Activated CD4-positive, alpha-beta T cell treated with anti-CD3 and anti-CD28 coated beads for 36 hours (primary cell): ENCODE measurements at regions not wholly inside any gene's neighbourhood (a gene's known extent, or its start where the extent isn't known, plus 50 kb on each side); places are given as distances from the start of the nearest gene placed in this dataset.
"Not testable (repeated sequence)": the region's sequence is repeated elsewhere in the genome, so short reads cannot be mapped to it uniquely, and the experiment has no call there.

Source experiments
- ATAC-seq: fragments of 200-7000 bp; cut with Tn5 transposase; one replicate; pipeline ENCODE4 v1.10.0; 2021; ENCODE audit warnings: mild to moderate bottlenecking, moderate library complexity
- CTCF ChIA-PET: fragments of 350-600 bp; sonication (Branson Sonifier 250); formaldehyde crosslinking; loops from one replicate; lab custom pipeline; 2021; ENCODE audit warnings: antibody characterized with exemption; lab: Charles Lee
- POLR2A ChIA-PET: fragments of 350-600 bp; sonication (Branson Sonifier 250); formaldehyde crosslinking; loops from one replicate; lab custom pipeline; 2021; ENCODE audit warnings: antibody characterized with exemption, inconsistent platforms; lab: Charles Lee
- DNase-seq: peaks from one replicate; pipeline ENCODE4 v3.0.0-alpha.2; 2020
- H3K27ac Mint-ChIP-seq: one replicate; pipeline ENCODE4 v1.8.0; 2021; ENCODE audit warnings: mixed read lengths
- H3K27me3 Mint-ChIP-seq: one replicate; pipeline ENCODE4 v1.8.0; 2021; ENCODE audit warnings: mixed read lengths
- H3K36me3 Mint-ChIP-seq: one replicate; pipeline ENCODE4 v1.8.0; 2021; ENCODE audit warnings: low read depth, mixed read lengths
- H3K4me1 Mint-ChIP-seq: one replicate; pipeline ENCODE4 v1.8.0; 2021; ENCODE audit warnings: mixed read lengths
- H3K4me3 Mint-ChIP-seq: one replicate; pipeline ENCODE4 v1.8.0; 2021; ENCODE audit warnings: mild to moderate bottlenecking, moderate library complexity, mixed read lengths
- H3K9me3 Mint-ChIP-seq: one replicate; pipeline ENCODE4 v1.8.0; 2021; ENCODE audit warnings: low read depth, mixed read lengths
- intact Hi-C, 2 experiments: fragments of 100-400 bp; cut with DNase I in 1 of 2; cut with micrococcal nuclease in 1 of 2; formaldehyde crosslinking; loops; one replicate each; pipeline versions ENCODE4 v1.14.2 to v1.15.1; 2022 to 2024; cut with DNase I, micrococcal nuclease

DNA sequence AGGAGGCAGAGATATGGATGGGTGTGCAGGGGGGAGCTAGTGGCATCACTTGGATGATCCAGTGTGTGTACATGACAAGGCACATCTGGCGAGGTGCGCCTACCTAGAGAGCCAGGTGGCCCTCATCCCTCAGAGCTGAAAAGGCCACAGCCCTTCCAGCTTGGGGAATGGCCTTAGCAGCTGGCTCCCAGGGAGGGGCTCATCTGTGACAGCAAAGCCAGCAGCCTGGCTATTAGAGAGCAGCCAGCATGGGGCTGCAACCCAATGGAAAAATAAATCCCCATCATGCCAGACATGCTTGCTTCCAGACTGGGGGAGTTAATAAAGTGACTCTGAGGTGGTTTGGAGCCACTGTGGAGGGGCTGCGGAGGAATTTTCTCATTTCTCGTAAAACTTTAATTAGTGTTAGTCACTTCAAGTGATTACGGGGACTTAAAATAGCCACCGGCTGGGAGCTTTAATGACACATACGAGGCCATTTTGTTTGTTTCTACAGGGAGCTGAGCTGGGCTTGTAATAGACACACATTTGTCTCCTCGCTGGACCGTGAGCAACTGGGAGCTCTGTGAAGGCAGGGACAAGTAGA is 111.2 kb upstream of the ALX4 start:
- POLR2A ChIA-PET, result no interaction called here
- DNase-seq, result no peak
- ATAC-seq, result no peak
- Mint-ChIP-seq H3K4me1 (no peaks in the 10 kb centered on the region), H3K27me3 (peaks cover 22% of the 10 kb centered on the region), H3K27ac (no peak overlapping the region), H3K4me3 (no peak overlapping the region), H3K9me3 (no peaks in the 10 kb centered on the region), H3K36me3 (no peaks in the 10 kb centered on the region)
- intact Hi-C loops, result no loop called here
- CTCF ChIA-PET, result interaction anchor here (0.6 kb wide), 1 partner anchor 555 kb away, joined by 3 read pairs; no protein-coding TSS in a partner anchor

DNA sequence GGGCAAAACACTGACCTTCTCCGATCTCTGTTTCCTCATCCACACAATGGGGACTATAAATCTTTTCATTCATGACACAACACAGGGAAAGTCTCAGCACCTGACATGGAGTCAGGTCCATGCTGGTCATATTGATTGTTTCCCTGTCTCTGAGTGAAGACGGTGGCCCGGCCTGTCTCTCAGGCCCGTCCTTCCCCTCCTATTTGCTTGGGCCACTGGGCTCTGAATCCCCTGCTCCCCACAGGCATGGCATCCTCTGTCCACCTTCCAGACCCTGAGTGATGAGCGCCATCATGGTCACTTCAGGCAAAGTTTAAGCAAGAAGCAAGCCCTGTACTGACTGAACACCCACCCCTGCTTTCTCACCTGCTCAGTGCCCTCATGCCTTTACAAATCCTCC is 113.3 kb upstream of the ALX4 start:
- CTCF ChIA-PET, result no interaction called here
- POLR2A ChIA-PET, result no interaction called here
- intact Hi-C loops, result no loop called here
- H3K27me3 Mint-ChIP-seq, result peaks cover 29% of the 10 kb centered on the region
- H3K4me3 Mint-ChIP-seq, result no peak overlapping the region
- DNase-seq, result no peak
- H3K9me3 Mint-ChIP-seq, result no peaks in the 10 kb centered on the region
- no peaks in the 10 kb centered on the region for H3K36me3 Mint-ChIP-seq
- H3K27ac Mint-ChIP-seq, result no peak overlapping the region
- no peaks in the 10 kb centered on the region for H3K4me1 Mint-ChIP-seq
- no peak for ATAC-seq

DNA sequence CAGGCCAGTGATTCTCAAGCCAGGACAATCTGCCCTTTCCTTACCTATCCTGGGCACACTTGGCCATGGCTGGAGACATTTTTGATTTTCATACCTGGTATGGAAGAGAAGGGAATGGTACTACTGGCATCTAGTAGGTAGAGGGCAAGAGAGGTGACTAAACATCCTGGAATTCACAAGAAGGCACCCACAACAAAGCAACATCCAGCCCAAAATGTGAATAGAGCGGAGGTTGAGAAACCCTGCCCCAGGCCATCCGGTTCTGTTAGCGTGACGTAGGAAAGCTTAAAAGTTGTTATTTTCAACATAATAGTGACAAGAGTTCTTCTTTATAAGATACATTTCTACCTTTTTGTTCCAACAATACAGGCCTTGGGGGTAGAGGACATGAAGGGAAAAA is 114.9 kb upstream of the ALX4 start:
- Mint-ChIP-seq H3K27ac (no peak overlapping the region), H3K27me3 (peaks cover 27% of the 10 kb centered on the region), H3K4me1 (no peaks in the 10 kb centered on the region), H3K4me3 (no peak overlapping the region), H3K36me3 (no peaks in the 10 kb centered on the region), H3K9me3 (no peaks in the 10 kb centered on the region)
- CTCF ChIA-PET, result no interaction called here
- intact Hi-C loops, result no loop called here
- no peak for DNase-seq
- ATAC-seq, result no peak
- POLR2A ChIA-PET, result no interaction called here

DNA sequence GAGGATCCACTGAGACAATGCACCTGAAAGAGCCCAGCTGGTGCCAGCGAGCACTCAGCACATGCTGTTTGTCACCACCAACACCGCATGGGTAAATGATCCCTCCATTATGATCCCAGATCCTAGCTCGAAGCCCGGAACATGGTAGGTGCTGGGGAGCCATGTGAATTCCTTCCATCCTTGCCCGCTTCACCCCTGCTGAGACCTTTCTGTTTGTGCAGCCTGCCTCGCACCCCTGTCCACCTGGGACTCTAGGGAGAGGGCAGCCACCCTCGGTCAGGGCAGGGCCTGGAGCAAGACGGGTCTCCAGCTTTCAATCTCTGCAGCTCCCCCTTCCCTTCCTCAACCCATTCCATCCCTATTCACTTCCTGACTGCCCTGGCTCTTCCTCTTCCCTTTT is 116.2 kb upstream of the ALX4 start:
- intact Hi-C loops, result no loop called here
- Mint-ChIP-seq H3K4me1 (no peaks in the 10 kb centered on the region), H3K4me3 (no peak overlapping the region), H3K36me3 (no peaks in the 10 kb centered on the region), H3K27ac (no peak overlapping the region), H3K9me3 (no peaks in the 10 kb centered on the region), H3K27me3 (peaks cover 28% of the 10 kb centered on the region)
- ChIA-PET POLR2A (no interaction called here), CTCF (interaction anchor here (0.6 kb wide), 1 partner anchor 859 kb away, joined by 3 read pairs; no protein-coding TSS in a partner anchor)
- DNase-seq (no peak), ATAC-seq (no peak)

DNA sequence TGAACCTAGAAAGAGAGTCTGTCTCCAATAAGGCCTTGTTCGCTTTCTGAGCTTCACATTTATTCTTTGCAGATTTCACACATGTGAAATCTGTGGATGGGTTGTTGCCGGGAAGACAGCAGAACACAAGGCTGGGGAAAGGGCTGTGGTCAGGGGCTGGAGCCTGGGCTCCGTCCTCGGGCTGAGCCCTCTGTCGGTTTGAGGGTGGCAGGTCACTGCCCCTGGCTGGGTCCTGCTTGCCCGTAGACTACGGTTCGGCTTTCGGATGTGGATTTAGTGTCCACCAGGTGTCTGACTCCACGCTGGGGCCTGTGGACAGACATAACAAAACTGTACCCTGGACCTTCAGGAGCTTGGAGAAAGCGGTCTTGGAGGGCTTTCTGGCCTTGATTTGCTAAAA is 117.0 kb upstream of the ALX4 start:
- peaks cover 27% of the 10 kb centered on the region for H3K27me3 Mint-ChIP-seq
- no peaks in the 10 kb centered on the region for H3K4me1 Mint-ChIP-seq
- DNase-seq (no peak), ATAC-seq (no peak)
- H3K27ac Mint-ChIP-seq, result no peak overlapping the region
- H3K4me3 Mint-ChIP-seq, result no peak overlapping the region
- ChIA-PET POLR2A (no interaction called here), CTCF (interaction anchor here (1.2 kb wide), 1 partner anchor 38 kb away, joined by 4 read pairs; no protein-coding TSS in a partner anchor)
- H3K9me3 Mint-ChIP-seq, result no peaks in the 10 kb centered on the region
- intact Hi-C loops, result no loop called here
- H3K36me3 Mint-ChIP-seq, result no peaks in the 10 kb centered on the region

DNA sequence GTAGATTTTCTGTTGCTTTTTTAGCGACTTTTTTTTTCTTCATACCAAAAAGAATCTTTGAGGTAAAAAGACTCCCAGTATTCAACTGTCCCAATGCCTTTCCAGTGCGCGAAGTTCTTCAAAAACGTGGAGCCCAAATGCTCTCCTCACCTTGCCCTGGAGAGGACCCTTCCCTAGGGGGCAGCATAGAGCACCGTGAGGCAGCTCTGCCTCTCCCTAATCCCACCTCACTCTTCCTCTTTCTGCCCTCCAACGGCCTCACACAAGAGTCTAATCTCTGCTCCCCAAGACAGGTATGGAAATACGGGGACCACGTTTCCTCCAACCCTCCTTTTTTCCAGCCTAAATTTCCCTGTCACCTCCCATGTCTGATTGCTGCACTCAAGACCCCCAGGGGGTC is 117.5 kb upstream of the ALX4 start:
- ATAC-seq (no peak), DNase-seq (peak; percentile 35)
- Mint-ChIP-seq H3K27me3 (peaks cover 23% of the 10 kb centered on the region), H3K4me1 (no peaks in the 10 kb centered on the region), H3K9me3 (no peaks in the 10 kb centered on the region), H3K4me3 (no peak overlapping the region), H3K27ac (no peak overlapping the region), H3K36me3 (no peaks in the 10 kb centered on the region)
- intact Hi-C loops, result no loop called here
- CTCF ChIA-PET, result interaction anchor here (0.8 to 1.2 kb wide), 2 partner anchors 39 to 88 kb away, joined by 4 read pairs; no protein-coding TSS in a partner anchor
- POLR2A ChIA-PET, result no interaction called here

DNA sequence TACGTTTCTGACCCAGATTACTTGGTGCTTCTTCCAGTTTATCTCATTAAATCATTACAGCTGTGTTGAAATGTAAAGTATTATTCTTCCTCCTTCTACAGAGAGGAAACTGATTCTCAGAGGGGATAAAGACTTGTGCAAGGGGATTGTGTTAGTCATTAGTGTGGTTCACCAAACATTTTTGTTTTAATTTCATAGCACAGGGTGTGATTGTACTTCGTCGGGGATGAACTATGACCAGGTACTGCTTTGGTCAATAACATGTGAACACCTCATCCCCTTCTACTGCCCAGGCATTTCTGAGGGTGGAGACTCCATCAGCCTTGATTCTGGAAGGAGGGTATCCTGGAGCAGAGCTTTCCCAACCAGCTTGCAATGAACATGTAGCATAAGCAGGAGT is 120.2 kb upstream of the ALX4 start:
- DNase-seq (no peak), ATAC-seq (no peak)
- Mint-ChIP-seq H3K9me3 (no peaks in the 10 kb centered on the region), H3K27me3 (peaks cover 25% of the 10 kb centered on the region), H3K36me3 (no peaks in the 10 kb centered on the region), H3K4me3 (no peak overlapping the region), H3K27ac (no peak overlapping the region), H3K4me1 (no peaks in the 10 kb centered on the region)
- ChIA-PET CTCF (no interaction called here), POLR2A (no interaction called here)
- intact Hi-C loops, result no loop called here

DNA sequence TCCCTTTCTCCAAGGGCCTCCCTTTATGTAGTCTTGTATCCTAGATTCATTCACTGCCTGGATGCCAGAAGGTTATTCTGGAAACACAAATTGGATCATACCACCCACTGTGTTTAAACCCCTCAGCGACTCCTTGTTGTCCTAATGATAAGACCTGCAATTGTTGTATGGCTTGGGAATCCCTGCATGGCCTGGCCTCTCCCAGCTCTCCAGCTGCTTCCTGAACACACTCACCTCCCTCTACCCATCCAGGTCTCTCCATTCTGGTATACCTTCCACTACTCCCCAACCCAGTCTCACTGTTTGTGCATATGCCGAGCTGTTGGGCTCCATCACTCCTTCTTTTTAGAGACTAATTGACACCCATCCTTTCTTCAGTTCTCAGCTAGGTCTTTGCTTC is 124.3 kb upstream of the ALX4 start:
- Mint-ChIP-seq H3K9me3 (no peaks in the 10 kb centered on the region), H3K4me1 (no peaks in the 10 kb centered on the region), H3K27ac (no peak overlapping the region), H3K4me3 (no peak overlapping the region), H3K27me3 (peaks cover 17% of the 10 kb centered on the region), H3K36me3 (no peaks in the 10 kb centered on the region)
- DNase-seq (no peak), ATAC-seq (no peak)
- CTCF ChIA-PET, result no interaction called here
- intact Hi-C loops, result no loop called here
- POLR2A ChIA-PET, result no interaction called here

DNA sequence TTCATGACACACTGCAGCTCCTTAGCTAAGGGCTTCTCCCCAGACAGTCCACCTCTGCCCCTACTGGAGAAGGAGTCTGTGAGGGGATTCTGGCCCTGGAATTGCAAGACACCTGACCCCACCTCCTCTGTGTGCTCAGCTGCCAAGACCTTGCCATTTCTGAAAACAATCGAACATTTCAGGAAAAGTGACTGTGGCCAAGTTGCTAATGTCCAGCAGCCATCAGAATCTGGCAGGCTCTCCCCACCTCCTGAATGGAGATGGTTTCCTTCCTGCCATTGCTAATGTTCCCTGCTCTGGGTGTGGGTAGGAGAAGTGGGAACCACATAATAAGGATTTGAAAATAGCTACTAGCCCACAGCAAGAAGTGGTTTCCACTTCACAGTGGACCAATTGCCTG is 127.2 kb upstream of the ALX4 start:
- ChIA-PET POLR2A (no interaction called here), CTCF (interaction anchor here (0.6 kb wide), 3 partner anchors 40 to 513 kb away, joined by 3 read pairs; no protein-coding TSS in a partner anchor)
- no peak overlapping the region for H3K4me3 Mint-ChIP-seq
- no peak for ATAC-seq
- H3K27ac Mint-ChIP-seq, result no peak overlapping the region
- no peaks in the 10 kb centered on the region for H3K4me1 Mint-ChIP-seq
- peaks cover 2% of the 10 kb centered on the region for H3K9me3 Mint-ChIP-seq
- no peak for DNase-seq
- no peaks in the 10 kb centered on the region for H3K36me3 Mint-ChIP-seq
- peaks cover 26% of the 10 kb centered on the region for H3K27me3 Mint-ChIP-seq
- intact Hi-C loops, result no loop called here

DNA sequence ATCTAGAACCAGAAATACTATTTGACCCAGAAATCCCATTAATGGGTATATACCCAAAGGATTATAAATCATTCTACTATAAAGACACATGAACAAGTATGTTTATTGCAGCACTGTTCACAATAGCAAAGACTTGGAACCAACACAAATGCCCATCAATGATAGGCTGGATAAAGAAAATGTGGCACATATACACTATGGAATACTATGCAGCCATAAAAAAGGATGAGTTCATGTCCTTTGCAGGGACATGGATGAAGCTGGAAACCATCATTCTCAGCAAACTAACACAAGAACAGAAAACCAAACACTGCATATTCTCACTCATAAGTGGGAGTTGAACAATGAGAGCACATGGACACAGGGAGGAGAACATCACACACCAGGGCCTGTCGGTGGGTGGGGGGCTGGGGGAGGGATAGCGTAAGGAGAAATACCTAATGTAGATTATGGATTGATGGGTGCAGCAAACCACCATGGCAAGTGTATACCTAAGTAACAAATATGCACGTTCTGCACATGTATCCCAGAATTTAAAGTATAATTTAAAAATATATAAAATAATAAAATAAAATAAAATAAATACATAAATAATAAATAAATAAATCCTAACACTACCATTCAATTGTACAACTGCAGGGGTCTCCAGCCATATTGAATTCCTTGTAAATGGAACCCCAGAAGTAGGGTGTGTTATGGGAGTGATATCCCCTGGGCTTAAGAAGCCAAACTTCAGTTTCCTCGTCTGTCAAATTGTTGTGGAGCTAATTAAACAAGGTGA is 122.4 kb upstream of the CD82 start:
- POLR2A ChIA-PET, intact Hi-C loops, DNase-seq, H3K36me3 Mint-ChIP-seq, H3K4me1 Mint-ChIP-seq, ATAC-seq, H3K4me3 Mint-ChIP-seq, H3K27ac Mint-ChIP-seq, H3K9me3 Mint-ChIP-seq: not testable (repeated sequence)
- H3K27me3 Mint-ChIP-seq, result peaks cover 19% of the 10 kb centered on the region
- CTCF ChIA-PET, result interaction anchor here (0.6 kb wide), 1 partner anchor 96 kb away, joined by 3 read pairs; no protein-coding TSS in a partner anchor

DNA sequence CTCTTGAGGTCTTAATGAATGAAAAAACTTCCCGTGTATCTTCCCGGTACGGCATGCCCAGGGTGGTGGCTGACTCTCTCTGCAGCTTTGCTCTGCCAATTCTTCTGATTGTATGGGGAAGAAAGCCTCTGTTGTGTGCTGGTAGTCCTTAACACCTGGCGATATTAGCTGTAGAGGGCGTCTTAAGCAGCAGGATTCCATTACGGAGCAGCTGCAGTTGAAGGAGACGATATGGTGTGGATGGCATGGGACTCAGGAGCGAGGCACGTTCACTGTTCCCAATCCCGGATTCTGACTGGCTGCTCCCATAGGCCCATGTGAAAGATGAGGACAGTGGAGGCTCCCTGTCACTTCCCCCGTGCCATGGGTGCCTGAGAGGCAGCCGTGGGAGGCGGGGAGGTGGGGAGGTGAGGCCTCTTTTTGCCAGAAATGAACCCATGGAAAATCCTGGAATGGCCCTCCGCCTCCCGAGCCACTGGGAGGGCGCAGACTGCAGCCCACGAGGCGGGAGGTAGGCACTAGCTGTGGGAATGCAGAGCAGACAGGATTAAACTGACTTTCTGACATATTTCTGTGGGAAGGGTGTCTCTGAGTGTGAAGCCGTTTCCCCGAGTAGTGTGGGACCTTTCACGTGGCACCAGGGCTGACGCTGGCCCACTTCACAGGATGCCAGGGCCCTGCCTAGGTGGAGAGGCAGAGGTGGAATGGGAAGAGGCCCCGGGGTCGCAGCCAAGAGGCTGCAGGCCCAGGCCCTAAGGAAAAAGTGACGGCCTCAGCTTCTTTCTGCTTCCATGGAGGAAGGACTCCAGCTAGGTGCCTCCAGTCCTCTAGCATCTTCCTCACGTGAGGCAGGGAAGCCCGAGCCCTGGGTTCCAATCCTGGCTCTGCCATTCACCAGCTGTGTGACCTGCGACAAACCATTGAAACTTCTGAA is 121.4 kb upstream of the CD82 start:
- Mint-ChIP-seq H3K27me3 (peaks cover 19% of the 10 kb centered on the region), H3K4me1 (no peaks in the 10 kb centered on the region), H3K9me3 (peaks cover 2% of the 10 kb centered on the region), H3K36me3 (no peaks in the 10 kb centered on the region), H3K4me3 (no peak overlapping the region), H3K27ac (no peak overlapping the region)
- ATAC-seq (no peak), DNase-seq (no peak)
- ChIA-PET POLR2A (no interaction called here), CTCF (no interaction called here)
- intact Hi-C loops, result no loop called here
